Inferior parietal cortex (tissue), 1 donor: ENCODE measurements at regions not wholly inside any gene's neighbourhood (a gene's known extent, or its start where the extent isn't known, plus 50 kb on each side); places are given as distances from the start of the nearest gene placed in this dataset.

Experiments used
- DNase-seq: peaks from one replicate; pipeline ENCODE4 v3.0.0-alpha.2; 2016; ENCODE audit errors: extremely low spot score

- no peak for DNase-seq
Measured at GRCh38 chr9:105828171-105828570, 133.8 kb downstream of the TMEM38B start.

GRCh38 chr9:105828596-105829213 is 134.4 kb downstream of the TMEM38B start:
- DNase-seq = no peak

GRCh38 chr9:105830461-105830860 is 136.1 kb downstream of the TMEM38B start:
- DNase-seq = no peak

GRCh38 chr9:105832096-105832710 is 137.9 kb downstream of the TMEM38B start:
- DNase-seq = no peak

- DNase-seq = no peak
Measured at GRCh38 chr9:105833271-105833975, 139.1 kb downstream of the TMEM38B start.

GRCh38 chr9:105834404-105834803 is 140.1 kb downstream of the TMEM38B start:
- DNase-seq = no peak

- DNase-seq = no peak
Measured at GRCh38 chr9:105835721-105836120, 141.4 kb downstream of the TMEM38B start.

- DNase-seq = no peak
Measured at GRCh38 chr9:105836936-105837660, 142.8 kb downstream of the TMEM38B start.

GRCh38 chr9:105841562-105841961 is 147.2 kb downstream of the TMEM38B start:
- DNase-seq = no peak

GRCh38 chr9:105842023-105842644 is 147.8 kb downstream of the TMEM38B start:
- DNase-seq = peak; percentile 78

GRCh38 chr9:105846825-105847224 is 152.5 kb downstream of the TMEM38B start:
- no peak for DNase-seq

- DNase-seq = no peak
Measured at GRCh38 chr9:105850852-105851500, 156.6 kb downstream of the TMEM38B start.

- no peak for DNase-seq
Measured at GRCh38 chr9:105854026-105854782, 159.9 kb downstream of the TMEM38B start.

- no peak for DNase-seq
Measured at GRCh38 chr9:105854783-105855724, 160.7 kb downstream of the TMEM38B start.

GRCh38 chr9:105855987-105856386 is 161.6 kb downstream of the TMEM38B start:
- no peak for DNase-seq

- no peak for DNase-seq
Measured at GRCh38 chr9:105858006-105858690, 163.8 kb downstream of the TMEM38B start.

GRCh38 chr9:105858877-105859276 is 164.5 kb downstream of the TMEM38B start:
- no peak for DNase-seq

- DNase-seq = no peak
Measured at GRCh38 chr9:105859428-105860091, 165.2 kb downstream of the TMEM38B start.
